ENCODE measurements at regions not wholly inside any gene's neighbourhood (a gene's known extent, or its start where the extent isn't known, plus 50 kb on each side); places are given as distances from the start of the nearest gene placed in this dataset.

GRCh38 chr1:98384461-98385141, 276.9 kb upstream of the SNX7 start:
- no peak for DNase-seq (ENCODE audit: low spot score)

GRCh38 chr1:98382986-98383740, 278.4 kb upstream of the SNX7 start:
- no peak for DNase-seq (ENCODE audit: low spot score)

- no peak for DNase-seq (ENCODE audit: low spot score)
Measured at GRCh38 chr1:98382586-98382985, 278.9 kb upstream of the SNX7 start.

GRCh38 chr1:98374098-98374497, 287.4 kb upstream of the SNX7 start:
- DNase-seq (ENCODE audit: low spot score): no peak

GRCh38 chr1:98373056-98373455, 288.5 kb upstream of the SNX7 start:
- DNase-seq (ENCODE audit: low spot score): no peak

GRCh38 chr1:98371764-98372163, 289.8 kb upstream of the SNX7 start:
- DNase-seq (ENCODE audit: low spot score): no peak

GRCh38 chr1:98369463-98369862, 292.1 kb upstream of the SNX7 start:
- DNase-seq (ENCODE audit: low spot score): no peak

GRCh38 chr1:98368995-98369394, 292.5 kb upstream of the SNX7 start:
- no peak for DNase-seq (ENCODE audit: low spot score)

GRCh38 chr1:98367426-98367825, 294.1 kb upstream of the SNX7 start:
- no peak for DNase-seq (ENCODE audit: low spot score)

- DNase-seq (ENCODE audit: low spot score): no peak
Measured at GRCh38 chr1:98366343-98366742, 295.2 kb upstream of the SNX7 start.

GRCh38 chr1:98364544-98364943, 297.0 kb upstream of the SNX7 start:
- DNase-seq (ENCODE audit: low spot score): no peak

GRCh38 chr1:98360864-98361263, 300.7 kb upstream of the SNX7 start:
- no peak for DNase-seq (ENCODE audit: low spot score)

GRCh38 chr1:98355656-98356383, 305.7 kb upstream of the SNX7 start:
- no peak for DNase-seq (ENCODE audit: low spot score)

- DNase-seq (ENCODE audit: low spot score): no peak
Measured at GRCh38 chr1:98352378-98352777, 309.1 kb upstream of the SNX7 start.

- DNase-seq (ENCODE audit: low spot score): no peak
Measured at GRCh38 chr1:98351561-98351960, 310.0 kb upstream of the SNX7 start.

GRCh38 chr1:98345417-98345816, 316.1 kb upstream of the SNX7 start:
- DNase-seq (ENCODE audit: low spot score): no peak

- DNase-seq (ENCODE audit: low spot score): no peak
Measured at GRCh38 chr1:98344731-98345130, 316.8 kb upstream of the SNX7 start.

- DNase-seq (ENCODE audit: low spot score): no peak
Measured at GRCh38 chr1:98342566-98342965, 319.0 kb upstream of the SNX7 start.

- no peak for DNase-seq (ENCODE audit: low spot score)
Measured at GRCh38 chr1:98340511-98340910, 321.0 kb upstream of the SNX7 start.

GRCh38 chr1:98336472-98337083, 324.9 kb upstream of the SNX7 start:
- DNase-seq (ENCODE audit: low spot score): no peak

- DNase-seq (ENCODE audit: low spot score): no peak
Measured at GRCh38 chr1:98333936-98334335, 327.6 kb upstream of the SNX7 start.

GRCh38 chr1:98333406-98333805, 328.1 kb upstream of the SNX7 start:
- no peak for DNase-seq (ENCODE audit: low spot score)

Data from ureter (tissue), 1 donor.